GM10248 (cell line): ENCODE measurements at regions not wholly inside any gene's neighbourhood (a gene's known extent, or its start where the extent isn't known, plus 50 kb on each side); places are given as distances from the start of the nearest gene placed in this dataset.

Experiments used
- CTCF ChIA-PET: fragments of 300-600 bp; sonication (Branson Sonifier 250); formaldehyde crosslinking; extraction: SDS; loops from one replicate; lab custom pipeline; 2021; ENCODE audit warnings: antibody characterized with exemption; lab: Yijun Ruan, JAX
- POLR2A ChIA-PET: fragments of 350-650 bp; sonication (Branson Sonifier 250); formaldehyde crosslinking; extraction: SDS; loops from one replicate; lab custom pipeline; 2020; ENCODE audit warnings: antibody characterized with exemption; lab: Yijun Ruan, JAX
- DNase-seq: peaks from one replicate; pipeline ENCODE4 v3.0.0; 2012; ENCODE audit errors: extremely low spot score
- TF ChIP-seq, protein P1 (sequence below): IDR thresholded peaks from 2 replicates; pipeline ENCODE4 v1.5.1; 2012; ENCODE audit warnings: mild to moderate bottlenecking, low read depth; ENCODE audit errors: extremely low read depth, missing control alignments, control extremely low read depth

DNA sequence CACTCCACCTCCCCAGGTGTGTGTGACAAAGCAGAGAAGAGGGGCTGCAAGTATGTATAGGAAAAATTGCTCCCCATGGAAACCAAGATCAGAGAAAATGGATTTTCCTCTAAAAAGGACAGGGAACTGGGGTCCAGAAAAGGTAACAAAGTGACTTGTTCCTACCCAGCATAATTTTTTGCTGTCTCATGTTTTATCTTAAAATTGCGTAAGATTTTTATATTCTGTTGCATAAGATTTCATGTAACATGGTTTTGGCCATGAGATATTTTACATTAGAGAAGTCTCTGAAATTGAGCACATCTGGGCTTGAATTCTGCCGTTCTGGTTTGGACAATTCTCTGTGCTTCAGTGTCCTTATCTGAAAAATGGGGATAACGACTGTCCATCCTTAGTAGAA is 335.7 kb upstream of the RORA start:
- CTCF ChIA-PET: no interaction called here
- POLR2A ChIA-PET: no interaction called here

DNA sequence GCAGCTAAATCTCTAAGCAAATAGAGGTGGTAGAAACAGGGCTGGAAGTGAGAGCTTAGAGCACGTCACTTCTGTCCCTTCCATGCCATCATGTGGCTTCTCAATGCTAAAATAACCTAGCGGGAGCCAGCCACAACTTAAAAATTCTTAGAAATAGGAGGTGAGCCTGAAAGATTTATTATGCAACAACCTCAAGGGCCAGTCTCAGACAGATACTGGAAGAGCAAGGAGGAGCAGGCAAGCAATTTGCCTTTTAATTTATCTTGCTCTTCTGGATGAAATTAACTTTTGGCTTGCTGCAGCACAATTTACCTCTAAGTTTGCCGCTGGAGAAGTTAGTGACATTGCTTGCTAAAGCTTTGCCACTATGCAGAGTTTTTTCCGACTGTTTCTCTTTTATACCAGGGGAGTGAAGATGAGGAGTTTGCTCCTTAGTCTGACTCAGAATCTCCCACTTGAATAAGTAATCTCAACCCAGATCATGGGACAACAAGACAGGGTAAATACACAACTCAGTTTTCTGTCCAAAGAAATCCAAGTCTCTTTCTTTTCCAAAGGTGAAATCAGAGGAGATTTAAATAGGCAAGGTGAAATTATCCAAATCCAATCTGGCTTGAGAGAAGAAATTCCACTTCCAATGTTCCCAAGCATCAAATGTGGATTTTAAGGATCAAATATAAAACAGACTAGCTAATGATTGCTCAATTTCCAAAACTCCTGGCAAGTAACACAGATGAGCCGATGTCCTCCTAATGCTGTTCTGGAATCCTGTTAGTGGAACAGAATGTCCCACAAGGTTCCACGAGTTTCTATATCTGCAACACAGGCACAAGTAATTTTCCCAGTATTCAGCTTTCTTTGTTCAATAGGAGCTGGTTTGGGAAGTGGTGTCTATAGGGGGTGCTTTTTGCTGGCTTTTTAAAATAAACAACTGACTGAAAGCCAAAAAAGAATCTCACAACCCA is 329.4 kb upstream of the RORA start:
- TF ChIP-seq, protein P1, sequence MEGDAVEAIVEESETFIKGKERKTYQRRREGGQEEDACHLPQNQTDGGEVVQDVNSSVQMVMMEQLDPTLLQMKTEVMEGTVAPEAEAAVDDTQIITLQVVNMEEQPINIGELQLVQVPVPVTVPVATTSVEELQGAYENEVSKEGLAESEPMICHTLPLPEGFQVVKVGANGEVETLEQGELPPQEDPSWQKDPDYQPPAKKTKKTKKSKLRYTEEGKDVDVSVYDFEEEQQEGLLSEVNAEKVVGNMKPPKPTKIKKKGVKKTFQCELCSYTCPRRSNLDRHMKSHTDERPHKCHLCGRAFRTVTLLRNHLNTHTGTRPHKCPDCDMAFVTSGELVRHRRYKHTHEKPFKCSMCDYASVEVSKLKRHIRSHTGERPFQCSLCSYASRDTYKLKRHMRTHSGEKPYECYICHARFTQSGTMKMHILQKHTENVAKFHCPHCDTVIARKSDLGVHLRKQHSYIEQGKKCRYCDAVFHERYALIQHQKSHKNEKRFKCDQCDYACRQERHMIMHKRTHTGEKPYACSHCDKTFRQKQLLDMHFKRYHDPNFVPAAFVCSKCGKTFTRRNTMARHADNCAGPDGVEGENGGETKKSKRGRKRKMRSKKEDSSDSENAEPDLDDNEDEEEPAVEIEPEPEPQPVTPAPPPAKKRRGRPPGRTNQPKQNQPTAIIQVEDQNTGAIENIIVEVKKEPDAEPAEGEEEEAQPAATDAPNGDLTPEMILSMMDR: no peak
- CTCF ChIA-PET: interaction anchor here (2.1 kb wide), 1 partner anchor 14 kb away, joined by 7 read pairs; no protein-coding TSS in a partner anchor

More for the DNA sequence above, 335.7 kb upstream of the RORA start:
- DNase-seq: no peak
- TF ChIP-seq, protein P1: no peak

DNA sequence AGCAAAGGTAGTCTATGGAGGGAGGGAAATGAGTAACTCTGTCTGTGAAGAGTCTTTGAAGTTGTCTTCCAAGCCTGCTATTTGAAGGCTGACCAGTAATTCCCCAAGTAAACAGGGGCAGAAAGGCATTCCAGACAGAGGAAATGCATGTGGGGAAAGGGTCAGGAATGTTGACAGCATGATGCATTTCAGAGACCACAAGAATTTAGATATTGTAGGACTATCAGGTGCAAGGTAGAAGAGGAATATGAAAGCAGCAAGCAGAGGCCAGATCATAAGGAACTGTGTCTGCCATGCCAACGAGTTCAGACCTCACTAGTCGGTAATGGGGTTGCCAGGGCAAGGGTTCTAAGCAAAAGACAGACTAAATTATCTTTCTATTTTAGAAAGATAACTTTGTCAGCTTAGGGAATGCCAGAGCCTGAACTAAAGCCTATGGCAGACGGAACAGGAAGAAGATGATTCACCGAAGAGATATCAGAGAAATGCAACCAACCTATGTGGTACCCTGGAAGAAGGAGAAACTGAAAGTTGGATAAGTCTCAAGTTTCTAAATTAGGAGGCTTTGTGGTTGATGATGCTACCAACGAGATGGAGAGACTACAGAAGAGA is 327.0 kb upstream of the RORA start:
- no peak for DNase-seq
- CTCF ChIA-PET: no interaction called here
- POLR2A ChIA-PET: no interaction called here
- TF ChIP-seq, protein P1: no peak

More for the DNA sequence above, 329.4 kb upstream of the RORA start:
- DNase-seq: no peak
- POLR2A ChIA-PET: interaction anchor here (0.6 kb wide), 1 partner anchor 18 kb away, joined by 3 read pairs; no protein-coding TSS in a partner anchor

DNA sequence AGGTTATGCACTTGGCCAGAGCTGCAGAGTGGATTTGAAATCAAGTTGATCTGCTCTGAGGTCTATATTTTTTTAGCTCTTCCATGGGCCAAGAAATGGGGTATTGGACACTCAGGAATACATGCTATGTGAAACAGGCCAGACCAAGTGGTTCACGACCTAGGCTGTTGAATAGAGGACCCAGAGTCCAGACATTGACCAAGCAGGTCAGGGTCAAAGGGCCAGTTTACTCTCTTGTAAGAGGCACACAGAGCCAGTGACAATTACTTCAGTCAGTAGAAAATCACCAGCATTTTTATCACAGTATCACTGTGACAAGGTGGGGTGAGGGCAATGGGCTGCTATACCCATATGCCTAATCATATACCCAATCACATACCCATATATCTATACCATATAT is 320.6 kb upstream of the RORA start:
- ChIA-PET POLR2A (no interaction called here), CTCF (interaction anchor here (1.1 kb wide), 1 partner anchor 18 kb away, joined by 3 read pairs; no protein-coding TSS in a partner anchor)
- TF ChIP-seq, protein P1: no peak
- DNase-seq: no peak

DNA sequence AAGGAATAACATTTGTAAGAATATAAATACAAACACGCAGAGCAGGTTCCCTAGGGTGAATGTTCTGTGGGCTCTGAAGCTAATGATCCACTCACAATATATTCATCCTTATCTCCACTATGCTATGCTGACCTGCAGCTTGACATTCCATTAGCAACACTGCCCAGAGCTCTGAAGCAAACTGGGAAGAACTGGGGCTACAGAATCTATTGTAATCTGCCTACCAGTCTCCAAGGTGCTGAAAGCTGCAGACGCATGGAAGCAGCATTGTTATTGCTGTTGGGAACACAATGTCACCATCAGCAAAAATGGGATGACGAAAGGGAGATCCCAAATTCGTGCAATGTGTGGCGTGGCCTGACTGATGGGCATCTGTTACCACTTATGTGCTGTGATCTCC is 316.7 kb upstream of the RORA start:
- no peak for DNase-seq
- CTCF ChIA-PET: interaction anchor here (1.8 to 2.7 kb wide), 2 partner anchors 12 to 45 kb away, joined by 3 to 7 read pairs; no protein-coding TSS in a partner anchor
- POLR2A ChIA-PET: no interaction called here
- TF ChIP-seq, protein P1: no peak

DNA sequence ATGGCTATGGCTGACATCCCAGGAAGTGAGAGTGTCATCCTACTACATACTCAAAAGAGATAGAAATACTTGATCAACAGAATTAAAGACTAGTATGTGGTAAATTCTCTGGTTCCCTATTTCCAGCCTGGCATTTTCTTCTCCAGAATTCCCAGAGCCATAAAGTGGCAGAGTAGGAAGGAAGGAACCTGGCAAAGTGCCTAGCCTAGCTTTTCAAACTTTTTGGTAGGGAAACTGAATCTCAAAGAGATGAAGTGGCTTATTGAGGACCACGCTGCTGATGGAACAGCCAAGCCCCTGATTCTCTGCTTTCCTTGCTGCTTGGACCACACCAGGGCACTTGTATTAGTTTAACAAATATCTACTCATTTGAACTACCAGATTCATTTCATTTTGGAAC is 312.4 kb upstream of the RORA start:
- DNase-seq: no peak
- TF ChIP-seq, protein P1: no peak
- ChIA-PET CTCF (no interaction called here), POLR2A (no interaction called here)
